ENCODE measurements at regions not wholly inside any gene's neighbourhood (a gene's known extent, or its start where the extent isn't known, plus 50 kb on each side); places are given as distances from the start of the nearest gene placed in this dataset.

DNA sequence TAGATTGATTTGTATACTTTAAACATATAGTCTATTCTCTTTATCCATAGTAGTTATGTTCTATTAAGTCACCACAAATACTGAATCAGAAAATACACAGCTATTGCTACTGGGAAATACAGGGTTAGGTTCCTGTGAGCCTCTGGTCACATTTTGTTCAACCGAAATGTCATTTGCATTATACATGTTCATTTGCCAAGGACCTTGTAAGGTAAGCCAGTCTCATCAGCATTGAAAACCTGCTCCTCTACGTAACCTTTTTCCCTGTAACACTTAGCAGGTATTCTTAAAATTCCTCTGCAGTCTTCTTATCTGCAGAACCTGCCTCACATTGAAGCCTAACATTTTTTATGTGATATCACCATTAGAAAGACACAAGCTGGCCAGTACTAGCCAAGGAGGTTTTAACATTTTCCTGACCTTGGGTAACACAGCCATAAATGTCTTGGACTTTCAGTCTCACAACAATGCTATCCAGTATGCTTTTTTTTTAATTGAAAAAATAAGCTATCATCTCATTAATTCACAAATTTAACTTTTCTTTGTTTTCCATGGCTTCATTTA lies 765.7 kb upstream of the IGFBP7 start:
- ChIA-PET CTCF (no interaction called here), SMC1A (ENCODE audit: uncharacterized antibody, unreplicated experiment) (no interaction called here), POLR2A (no interaction called here), RAD21 (ENCODE audit: unreplicated experiment) (no interaction called here)
- Histone ChIP-seq H3K4me1 (ENCODE audit: control insufficient read depth, insufficient read depth, low read length) (no peaks in the 10 kb centered on the region), H2AFZ (ENCODE audit: control insufficient read depth, low read depth, low read length) (no peak overlapping the region), H4K20me1 (ENCODE audit: control insufficient read depth, insufficient read depth) (no peaks in the 10 kb centered on the region), H3K4me3 (no peak overlapping the region), H3K79me2 (ENCODE audit: control insufficient read depth, insufficient read depth, low read length) (no peaks in the 10 kb centered on the region), H3K9me3 (replicated peaks; ENCODE audit: control insufficient read depth, insufficient read depth, low read length) (no peaks in the 10 kb centered on the region), H3K27ac (ENCODE audit: control insufficient read depth, insufficient read depth) (no peak overlapping the region), H3K9ac (ENCODE audit: control insufficient read depth, insufficient read depth, low read length) (no peak overlapping the region), H3K36me3 (ENCODE audit: control insufficient read depth in 2 of 2, insufficient read depth in 2 of 2, low read length in 1 of 2) (no peaks in the 10 kb centered on the region), H3K27me3 (replicated peaks in 1 of 2; ENCODE audit: control insufficient read depth in 2 of 2, insufficient read depth in 2 of 2, low read length in 1 of 2) (no peaks in the 10 kb centered on the region), H3K4me2 (ENCODE audit: control insufficient read depth, insufficient read depth) (no peak overlapping the region)
- no peak for ATAC-seq
- no TSS peak for BruUV-seq (replicated peaks)
- in situ Hi-C loops (cut with MboI) (no loop called here), intact Hi-C loops (cut with micrococcal nuclease; ENCODE audit: unreplicated experiment) (no loop called here)
- DNase-seq (ENCODE audit: low read depth, low spot score) = no peak
- WGBS (ENCODE audit: insufficient coverage, insufficient replicate concordance, low lambda C conversion rate, missing lambda C conversion rate) = 15% methylated on average over 2 of the region's 2 CpGs
- FAIRE-seq = no peak
- TF ChIP-seq, protein P1, sequence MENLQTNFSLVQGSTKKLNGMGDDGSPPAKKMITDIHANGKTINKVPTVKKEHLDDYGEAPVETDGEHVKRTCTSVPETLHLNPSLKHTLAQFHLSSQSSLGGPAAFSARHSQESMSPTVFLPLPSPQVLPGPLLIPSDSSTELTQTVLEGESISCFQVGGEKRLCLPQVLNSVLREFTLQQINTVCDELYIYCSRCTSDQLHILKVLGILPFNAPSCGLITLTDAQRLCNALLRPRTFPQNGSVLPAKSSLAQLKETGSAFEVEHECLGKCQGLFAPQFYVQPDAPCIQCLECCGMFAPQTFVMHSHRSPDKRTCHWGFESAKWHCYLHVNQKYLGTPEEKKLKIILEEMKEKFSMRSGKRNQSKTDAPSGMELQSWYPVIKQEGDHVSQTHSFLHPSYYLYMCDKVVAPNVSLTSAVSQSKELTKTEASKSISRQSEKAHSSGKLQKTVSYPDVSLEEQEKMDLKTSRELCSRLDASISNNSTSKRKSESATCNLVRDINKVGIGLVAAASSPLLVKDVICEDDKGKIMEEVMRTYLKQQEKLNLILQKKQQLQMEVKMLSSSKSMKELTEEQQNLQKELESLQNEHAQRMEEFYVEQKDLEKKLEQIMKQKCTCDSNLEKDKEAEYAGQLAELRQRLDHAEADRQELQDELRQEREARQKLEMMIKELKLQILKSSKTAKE (IDR thresholded peaks at IDR 0.05; ENCODE audit: low read depth, poor library complexity, severe bottlenecking) = no peak
- TF ChIP-seq, protein P2, sequence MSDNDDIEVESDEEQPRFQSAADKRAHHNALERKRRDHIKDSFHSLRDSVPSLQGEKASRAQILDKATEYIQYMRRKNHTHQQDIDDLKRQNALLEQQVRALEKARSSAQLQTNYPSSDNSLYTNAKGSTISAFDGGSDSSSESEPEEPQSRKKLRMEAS (IDR thresholded peaks at IDR 0.05; ENCODE audit: low read depth, low read length) = no peak
- TF ChIP-seq BACH1 (IDR thresholded peaks at IDR 0.05; ENCODE audit: borderline replicate concordance) (no peak), TAF1 (IDR thresholded peaks at IDR 0.05; ENCODE audit: borderline replicate concordance, low read depth, low read length) (no peak), TCF3 (IDR thresholded peaks at IDR 0.05; ENCODE audit: borderline replicate concordance, insufficient read depth, low read depth, low read length) (no peak), SUZ12 (IDR thresholded peaks at IDR 0.05; ENCODE audit: unreplicated experiment) (no peak)
- TF ChIP-seq, protein P3, sequence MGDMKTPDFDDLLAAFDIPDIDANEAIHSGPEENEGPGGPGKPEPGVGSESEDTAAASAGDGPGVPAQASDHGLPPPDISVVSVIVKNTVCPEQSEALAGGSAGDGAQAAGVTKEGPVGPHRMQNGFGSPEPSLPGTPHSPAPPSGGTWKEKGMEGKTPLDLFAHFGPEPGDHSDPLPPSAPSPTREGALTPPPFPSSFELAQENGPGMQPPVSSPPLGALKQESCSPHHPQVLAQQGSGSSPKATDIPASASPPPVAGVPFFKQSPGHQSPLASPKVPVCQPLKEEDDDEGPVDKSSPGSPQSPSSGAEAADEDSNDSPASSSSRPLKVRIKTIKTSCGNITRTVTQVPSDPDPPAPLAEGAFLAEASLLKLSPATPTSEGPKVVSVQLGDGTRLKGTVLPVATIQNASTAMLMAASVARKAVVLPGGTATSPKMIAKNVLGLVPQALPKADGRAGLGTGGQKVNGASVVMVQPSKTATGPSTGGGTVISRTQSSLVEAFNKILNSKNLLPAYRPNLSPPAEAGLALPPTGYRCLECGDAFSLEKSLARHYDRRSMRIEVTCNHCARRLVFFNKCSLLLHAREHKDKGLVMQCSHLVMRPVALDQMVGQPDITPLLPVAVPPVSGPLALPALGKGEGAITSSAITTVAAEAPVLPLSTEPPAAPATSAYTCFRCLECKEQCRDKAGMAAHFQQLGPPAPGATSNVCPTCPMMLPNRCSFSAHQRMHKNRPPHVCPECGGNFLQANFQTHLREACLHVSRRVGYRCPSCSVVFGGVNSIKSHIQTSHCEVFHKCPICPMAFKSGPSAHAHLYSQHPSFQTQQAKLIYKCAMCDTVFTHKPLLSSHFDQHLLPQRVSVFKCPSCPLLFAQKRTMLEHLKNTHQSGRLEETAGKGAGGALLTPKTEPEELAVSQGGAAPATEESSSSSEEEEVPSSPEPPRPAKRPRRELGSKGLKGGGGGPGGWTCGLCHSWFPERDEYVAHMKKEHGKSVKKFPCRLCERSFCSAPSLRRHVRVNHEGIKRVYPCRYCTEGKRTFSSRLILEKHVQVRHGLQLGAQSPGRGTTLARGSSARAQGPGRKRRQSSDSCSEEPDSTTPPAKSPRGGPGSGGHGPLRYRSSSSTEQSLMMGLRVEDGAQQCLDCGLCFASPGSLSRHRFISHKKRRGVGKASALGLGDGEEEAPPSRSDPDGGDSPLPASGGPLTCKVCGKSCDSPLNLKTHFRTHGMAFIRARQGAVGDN (IDR thresholded peaks at IDR 0.05) = no peak
- TF ChIP-seq, protein P4, sequence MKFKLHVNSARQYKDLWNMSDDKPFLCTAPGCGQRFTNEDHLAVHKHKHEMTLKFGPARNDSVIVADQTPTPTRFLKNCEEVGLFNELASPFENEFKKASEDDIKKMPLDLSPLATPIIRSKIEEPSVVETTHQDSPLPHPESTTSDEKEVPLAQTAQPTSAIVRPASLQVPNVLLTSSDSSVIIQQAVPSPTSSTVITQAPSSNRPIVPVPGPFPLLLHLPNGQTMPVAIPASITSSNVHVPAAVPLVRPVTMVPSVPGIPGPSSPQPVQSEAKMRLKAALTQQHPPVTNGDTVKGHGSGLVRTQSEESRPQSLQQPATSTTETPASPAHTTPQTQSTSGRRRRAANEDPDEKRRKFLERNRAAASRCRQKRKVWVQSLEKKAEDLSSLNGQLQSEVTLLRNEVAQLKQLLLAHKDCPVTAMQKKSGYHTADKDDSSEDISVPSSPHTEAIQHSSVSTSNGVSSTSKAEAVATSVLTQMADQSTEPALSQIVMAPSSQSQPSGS (IDR thresholded peaks at IDR 0.05; ENCODE audit: low read length) = no peak
- TF ChIP-seq, protein P5, sequence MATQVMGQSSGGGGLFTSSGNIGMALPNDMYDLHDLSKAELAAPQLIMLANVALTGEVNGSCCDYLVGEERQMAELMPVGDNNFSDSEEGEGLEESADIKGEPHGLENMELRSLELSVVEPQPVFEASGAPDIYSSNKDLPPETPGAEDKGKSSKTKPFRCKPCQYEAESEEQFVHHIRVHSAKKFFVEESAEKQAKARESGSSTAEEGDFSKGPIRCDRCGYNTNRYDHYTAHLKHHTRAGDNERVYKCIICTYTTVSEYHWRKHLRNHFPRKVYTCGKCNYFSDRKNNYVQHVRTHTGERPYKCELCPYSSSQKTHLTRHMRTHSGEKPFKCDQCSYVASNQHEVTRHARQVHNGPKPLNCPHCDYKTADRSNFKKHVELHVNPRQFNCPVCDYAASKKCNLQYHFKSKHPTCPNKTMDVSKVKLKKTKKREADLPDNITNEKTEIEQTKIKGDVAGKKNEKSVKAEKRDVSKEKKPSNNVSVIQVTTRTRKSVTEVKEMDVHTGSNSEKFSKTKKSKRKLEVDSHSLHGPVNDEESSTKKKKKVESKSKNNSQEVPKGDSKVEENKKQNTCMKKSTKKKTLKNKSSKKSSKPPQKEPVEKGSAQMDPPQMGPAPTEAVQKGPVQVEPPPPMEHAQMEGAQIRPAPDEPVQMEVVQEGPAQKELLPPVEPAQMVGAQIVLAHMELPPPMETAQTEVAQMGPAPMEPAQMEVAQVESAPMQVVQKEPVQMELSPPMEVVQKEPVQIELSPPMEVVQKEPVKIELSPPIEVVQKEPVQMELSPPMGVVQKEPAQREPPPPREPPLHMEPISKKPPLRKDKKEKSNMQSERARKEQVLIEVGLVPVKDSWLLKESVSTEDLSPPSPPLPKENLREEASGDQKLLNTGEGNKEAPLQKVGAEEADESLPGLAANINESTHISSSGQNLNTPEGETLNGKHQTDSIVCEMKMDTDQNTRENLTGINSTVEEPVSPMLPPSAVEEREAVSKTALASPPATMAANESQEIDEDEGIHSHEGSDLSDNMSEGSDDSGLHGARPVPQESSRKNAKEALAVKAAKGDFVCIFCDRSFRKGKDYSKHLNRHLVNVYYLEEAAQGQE (IDR thresholded peaks at IDR 0.05; ENCODE audit: low read depth, low read length) = no peak

Data from GM12878 (cell line).